PFSK-1 (cell line): ENCODE measurements at regions not wholly inside any gene's neighbourhood (a gene's known extent, or its start where the extent isn't known, plus 50 kb on each side); places are given as distances from the start of the nearest gene placed in this dataset.

Source experiments
- POLR2AphosphoS5 ChIP-seq: IDR thresholded peaks from 2 replicates; pipeline ENCODE4 v1.6.1; 2012; ENCODE audit warnings: low read depth, mild to moderate bottlenecking, control low read depth, low read length, moderate library complexity
- REST ChIP-seq, 2 experiments: IDR thresholded peaks; 2 replicates each; pipeline versions ENCODE4 v1.6.1 to v1.8.0; 2011 to 2012; ENCODE audit warnings: low read depth in 2 of 2, low read length in 2 of 2, control low read depth in 1 of 2, inconsistent platforms in 1 of 2, mild to moderate bottlenecking in 1 of 2, moderate library complexity in 1 of 2; ENCODE audit not compliant: insufficient read depth in 1 of 2
- TAF1 ChIP-seq: IDR thresholded peaks from 2 replicates; pipeline ENCODE4 v1.6.1; 2012; ENCODE audit warnings: low read length, control low read depth, borderline replicate concordance; ENCODE audit not compliant: insufficient read depth

- TF ChIP-seq POLR2AphosphoS5 (no peak), REST (IDR thresholded peaks at IDR 0.05; ENCODE audit: insufficient read depth in 1 of 2, low read depth in 2 of 2, low read length in 2 of 2) (no peak), TAF1 (no peak)
Observed at GRCh38 chr12:124490584-124491305, 76.7 kb downstream of the NCOR2 start.
